ENCODE measurements at regions not wholly inside any gene's neighbourhood (a gene's known extent, or its start where the extent isn't known, plus 50 kb on each side); places are given as distances from the start of the nearest gene placed in this dataset.

DNA sequence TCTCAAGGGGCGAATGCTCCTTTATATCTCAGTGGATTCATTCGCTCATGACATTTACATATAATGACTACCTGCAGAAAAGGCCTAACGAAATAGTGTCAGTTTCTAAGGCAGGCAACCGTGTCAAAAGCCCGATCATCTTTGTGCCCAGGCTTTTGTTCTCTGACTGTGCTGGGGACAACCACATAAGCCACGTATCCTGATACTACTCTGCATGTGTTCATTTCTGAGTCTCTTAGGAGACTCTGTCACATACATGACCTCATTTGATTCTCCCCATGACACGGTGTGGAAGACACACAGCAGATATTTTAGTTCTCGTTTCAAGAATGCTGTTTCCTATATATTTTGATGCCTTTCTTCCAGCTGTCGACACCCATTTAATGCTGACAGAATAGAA, 598.5 kb downstream of the BNC2 start:
- TF ChIP-seq, protein P1, sequence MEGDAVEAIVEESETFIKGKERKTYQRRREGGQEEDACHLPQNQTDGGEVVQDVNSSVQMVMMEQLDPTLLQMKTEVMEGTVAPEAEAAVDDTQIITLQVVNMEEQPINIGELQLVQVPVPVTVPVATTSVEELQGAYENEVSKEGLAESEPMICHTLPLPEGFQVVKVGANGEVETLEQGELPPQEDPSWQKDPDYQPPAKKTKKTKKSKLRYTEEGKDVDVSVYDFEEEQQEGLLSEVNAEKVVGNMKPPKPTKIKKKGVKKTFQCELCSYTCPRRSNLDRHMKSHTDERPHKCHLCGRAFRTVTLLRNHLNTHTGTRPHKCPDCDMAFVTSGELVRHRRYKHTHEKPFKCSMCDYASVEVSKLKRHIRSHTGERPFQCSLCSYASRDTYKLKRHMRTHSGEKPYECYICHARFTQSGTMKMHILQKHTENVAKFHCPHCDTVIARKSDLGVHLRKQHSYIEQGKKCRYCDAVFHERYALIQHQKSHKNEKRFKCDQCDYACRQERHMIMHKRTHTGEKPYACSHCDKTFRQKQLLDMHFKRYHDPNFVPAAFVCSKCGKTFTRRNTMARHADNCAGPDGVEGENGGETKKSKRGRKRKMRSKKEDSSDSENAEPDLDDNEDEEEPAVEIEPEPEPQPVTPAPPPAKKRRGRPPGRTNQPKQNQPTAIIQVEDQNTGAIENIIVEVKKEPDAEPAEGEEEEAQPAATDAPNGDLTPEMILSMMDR (IDR thresholded peaks at IDR 0.05; ENCODE audit: low read length): no peak
- no peak for TF ChIP-seq EZH2 (IDR thresholded peaks at IDR 0.05; ENCODE audit: borderline replicate concordance, low read length)

All from OCI-LY1 (cell line).